HG02973 (cell line): ENCODE measurements at regions not wholly inside any gene's neighbourhood (a gene's known extent, or its start where the extent isn't known, plus 50 kb on each side); places are given as distances from the start of the nearest gene placed in this dataset.
"Not testable (repeated sequence)": the region's sequence is repeated elsewhere in the genome, so short reads cannot be mapped to it uniquely, and the experiment has no call there.

Source experiments
- ATAC-seq: cut with Tn5 transposase; IDR thresholded peaks from one replicate; pipeline ENCODE4 v1.9.1; 2021; ENCODE audit warnings: moderate library complexity; ENCODE audit not compliant: unreplicated experiment

GRCh38 chr3:31095255-31095654 is 200.8 kb upstream of the GADL1 start:
- no peak for ATAC-seq

GRCh38 chr3:31096661-31097395 is 202.4 kb upstream of the GADL1 start:
- ATAC-seq, result no peak

GRCh38 chr3:31100519-31100918 is 206.1 kb upstream of the GADL1 start:
- no peak for ATAC-seq

GRCh38 chr3:31101285-31101684 is 206.8 kb upstream of the GADL1 start:
- not testable (repeated sequence) for ATAC-seq

GRCh38 chr3:31102196-31102879 is 207.9 kb upstream of the GADL1 start:
- no peak for ATAC-seq

- no peak for ATAC-seq
Observed at GRCh38 chr3:31103181-31103580, 208.7 kb upstream of the GADL1 start.

GRCh38 chr3:31103623-31104180 is 209.2 kb upstream of the GADL1 start:
- no peak for ATAC-seq

GRCh38 chr3:31105011-31105410 is 210.6 kb upstream of the GADL1 start:
- no peak for ATAC-seq

- no peak for ATAC-seq
Observed at GRCh38 chr3:31105438-31106077, 211.1 kb upstream of the GADL1 start.

GRCh38 chr3:31106204-31106603 is 211.7 kb upstream of the GADL1 start:
- no peak for ATAC-seq

GRCh38 chr3:31106912-31107311 is 212.5 kb upstream of the GADL1 start:
- peak; percentile 93 for ATAC-seq

GRCh38 chr3:31114929-31115283 is 220.4 kb upstream of the GADL1 start:
- no peak for ATAC-seq

- ATAC-seq, result not testable (repeated sequence)
Observed at GRCh38 chr3:31115531-31115930, 221.1 kb upstream of the GADL1 start.

- no peak for ATAC-seq
Observed at GRCh38 chr3:31116651-31117050, 222.2 kb upstream of the GADL1 start.

GRCh38 chr3:31117854-31118253 is 223.4 kb upstream of the GADL1 start:
- ATAC-seq, result no peak

GRCh38 chr3:31124373-31124772 is 229.9 kb upstream of the GADL1 start:
- ATAC-seq, result no peak

GRCh38 chr3:31125413-31126020 is 231.1 kb upstream of the GADL1 start:
- no peak for ATAC-seq

- no peak for ATAC-seq
Observed at GRCh38 chr3:31129241-31129640, 234.8 kb upstream of the GADL1 start.

- peak; percentile 44 for ATAC-seq
Observed at GRCh38 chr3:31132132-31132769, 237.8 kb upstream of the GADL1 start.

- ATAC-seq, result peak; percentile 47
Observed at GRCh38 chr3:31133541-31133940, 239.1 kb upstream of the GADL1 start.

GRCh38 chr3:31135546-31135945 is 241.1 kb upstream of the GADL1 start:
- ATAC-seq, result no peak
